Keratinocyte (primary cell): ENCODE measurements at regions not wholly inside any gene's neighbourhood (a gene's known extent, or its start where the extent isn't known, plus 50 kb on each side); places are given as distances from the start of the nearest gene placed in this dataset.

Experiments
- DNase-seq: peaks from one replicate; pipeline ENCODE4 v3.0.0-alpha.2; 2011; ENCODE audit warnings: low read depth, missing footprints, low spot score
- FAIRE-seq: peaks from 2 replicates; lab custom pipeline; 2011; peaks lifted over from hg19 to GRCh38; lab: Jason Lieb, UNC
- H2AFZ ChIP-seq: 2 replicates; pipeline ENCODE4 v1.6.0; 2012; ENCODE audit warnings: low read length, control low read depth, inconsistent platforms; ENCODE audit not compliant: control insufficient read depth
- H3K27ac ChIP-seq: 2 replicates; pipeline ENCODE4 v1.5.1; 2011; ENCODE audit warnings: low read length; ENCODE audit not compliant: control insufficient read depth, insufficient read depth
- H3K27me3 ChIP-seq: 3 replicates; pipeline ENCODE4 v1.6.0; 2011; ENCODE audit warnings: low read length; ENCODE audit not compliant: control insufficient read depth, insufficient read depth; ENCODE audit errors: extremely low read depth
- H3K36me3 ChIP-seq, 2 experiments: 2 replicates in 1 of 2; 3 replicates in 1 of 2; pipeline ENCODE4 v1.5.1; 2011; ENCODE audit warnings: low read length in 2 of 2, mild to moderate bottlenecking in 1 of 2; ENCODE audit not compliant: control insufficient read depth in 2 of 2, insufficient read depth in 2 of 2; ENCODE audit errors: extremely low read depth in 1 of 2
- H3K4me1 ChIP-seq: 3 replicates; pipeline ENCODE4 v1.5.1; 2011; ENCODE audit warnings: low read length; ENCODE audit not compliant: control insufficient read depth, insufficient read depth; ENCODE audit errors: extremely low read depth
- H3K4me2 ChIP-seq: 3 replicates; pipeline ENCODE4 v1.6.0; 2011; ENCODE audit warnings: low read depth, low read length; ENCODE audit not compliant: control insufficient read depth, insufficient read depth; ENCODE audit errors: extremely low read depth
- H3K4me3 ChIP-seq, 3 experiments: fragments of 200-600 bp in 1 of 3; sonication (generic) in 1 of 3; 2 replicates in 2 of 3; 3 replicates in 1 of 3; pipeline ENCODE4 v1.5.1; 2011 to 2016; ENCODE audit warnings: low read length in 3 of 3, mild to moderate bottlenecking in 3 of 3, control low read depth in 2 of 3, inconsistent platforms in 1 of 3, low read depth in 1 of 3, mixed read lengths in 1 of 3, mixed run types in 1 of 3, moderate library complexity in 1 of 3; ENCODE audit not compliant: control insufficient read depth in 2 of 3, insufficient read depth in 2 of 3; ENCODE audit errors: extremely low read depth in 1 of 3
- H3K79me2 ChIP-seq: 2 replicates; pipeline ENCODE4 v1.6.0; 2012; ENCODE audit warnings: low read length; ENCODE audit not compliant: control insufficient read depth, insufficient read depth
- H3K9ac ChIP-seq: 3 replicates; pipeline ENCODE4 v1.6.0; 2011; ENCODE audit warnings: low read length; ENCODE audit not compliant: control insufficient read depth, insufficient read depth; ENCODE audit errors: extremely low read depth
- H3K9me1 ChIP-seq: 3 replicates; pipeline ENCODE4 v1.6.0; 2011; ENCODE audit warnings: low read length; ENCODE audit not compliant: control insufficient read depth, insufficient read depth; ENCODE audit errors: extremely low read depth
- H3K9me3 ChIP-seq: 2 replicates; pipeline ENCODE4 v1.5.1; 2012; ENCODE audit warnings: low read depth, low read length; ENCODE audit not compliant: control insufficient read depth
- H4K20me1 ChIP-seq: 3 replicates; pipeline ENCODE4 v1.6.0; 2011; ENCODE audit warnings: low read length; ENCODE audit not compliant: control insufficient read depth, insufficient read depth; ENCODE audit errors: extremely low read depth
- CTCF ChIP-seq, 3 experiments: IDR thresholded peaks in 1 of 3; conservative IDR thresholded peaks in 1 of 3; optimal IDR thresholded peaks in 1 of 3; 2 replicates in 2 of 3; 3 replicates in 1 of 3; pipeline versions ENCODE3 to v1.5.1; 2011; ENCODE audit warnings: low read length in 3 of 3, mild to moderate bottlenecking in 3 of 3, moderate library complexity in 2 of 3, control low read depth in 1 of 3, inconsistent platforms in 1 of 3; ENCODE audit not compliant: insufficient read depth in 2 of 3; ENCODE audit errors: extremely low read depth in 1 of 3
- EZH2 ChIP-seq: IDR thresholded peaks from one replicate; pipeline ENCODE4 v1.6.1; 2012; ENCODE audit warnings: inconsistent platforms, mild to moderate bottlenecking, low read length, moderate library complexity
- dilution Hi-C: fragments of 300-500 bp; cut with MboI; formaldehyde crosslinking; loops from one replicate; pipeline ENCODE4 v1.7.0; 2020; ENCODE audit warnings: low sequenced_read_pairs; ENCODE audit not compliant: extremely low pct_ligation_motif_present

GRCh38 chr1:168640182-168640581 lies 63.8 kb downstream of the XCL1 start:
- Histone ChIP-seq H3K36me3 (no peaks in the 10 kb centered on the region), H3K4me3 (no peak overlapping the region), H3K79me2 (no peaks in the 10 kb centered on the region), H3K9me1 (no peaks in the 10 kb centered on the region), H3K9me3 (no peaks in the 10 kb centered on the region), H4K20me1 (no peaks in the 10 kb centered on the region), H2AFZ (no peak overlapping the region), H3K27ac (no peak overlapping the region), H3K4me1 (peaks cover 13% of the 10 kb centered on the region), H3K4me2 (no peak overlapping the region), H3K27me3 (no peaks in the 10 kb centered on the region), H3K9ac (no peak overlapping the region)
- TF ChIP-seq CTCF (optimal IDR thresholded peaks at IDR 0.05 in 1 of 3, IDR thresholded peaks at IDR 0.05 in 1 of 3, conservative IDR thresholded peaks at IDR 0.05 in 1 of 3; ENCODE audit: extremely low read depth in 1 of 3, insufficient read depth in 2 of 3, low read length in 3 of 3) (no peak), EZH2 (no peak)
- no peak for FAIRE-seq
- no peak for DNase-seq
- dilution Hi-C loops = no loop called here

- H3K79me2 ChIP-seq = no peaks in the 10 kb centered on the region
- FAIRE-seq (no peak), DNase-seq (no peak)
- no peak overlapping the region for H3K4me2 ChIP-seq
- no peak overlapping the region for H3K4me3 ChIP-seq
- no peaks in the 10 kb centered on the region for H4K20me1 ChIP-seq
- H3K9me1 ChIP-seq = no peaks in the 10 kb centered on the region
- H3K27ac ChIP-seq = no peak overlapping the region
- no peak for TF ChIP-seq EZH2
- TF ChIP-seq CTCF (optimal IDR thresholded peaks at IDR 0.05 in 1 of 3, IDR thresholded peaks at IDR 0.05 in 1 of 3, conservative IDR thresholded peaks at IDR 0.05 in 1 of 3; ENCODE audit: extremely low read depth in 1 of 3, insufficient read depth in 2 of 3, low read length in 3 of 3) = no peak
- no peaks in the 10 kb centered on the region for H3K36me3 ChIP-seq
- dilution Hi-C loops = no loop called here
- no peak overlapping the region for H3K9ac ChIP-seq
- no peak overlapping the region for H2AFZ ChIP-seq
- no peaks in the 10 kb centered on the region for H3K27me3 ChIP-seq
- H3K9me3 ChIP-seq = no peaks in the 10 kb centered on the region
- peaks cover 13% of the 10 kb centered on the region for H3K4me1 ChIP-seq
Measured at GRCh38 chr1:168640836-168641235, 64.4 kb downstream of the XCL1 start.
